HepG2 (cell line): ENCODE measurements at regions not wholly inside any gene's neighbourhood (a gene's known extent, or its start where the extent isn't known, plus 50 kb on each side); places are given as distances from the start of the nearest gene placed in this dataset.

ENCODE experiments used
- ATF7-NPFF ChIP-seq: sonication (generic); formaldehyde crosslinking; IDR thresholded peaks from 2 replicates; pipeline ENCODE4 v1.8.1; 2023; ENCODE audit warnings: mild to moderate bottlenecking, low read depth, missing genetic modification reagents, moderate library complexity
- BORCS8-MEF2B ChIP-seq: sonication (generic); formaldehyde crosslinking; IDR thresholded peaks from 2 replicates; pipeline ENCODE4 v1.8.0; 2022; ENCODE audit warnings: mild to moderate bottlenecking, missing genetic modification reagents
- CBX1 ChIP-seq: IDR thresholded peaks from one replicate; pipeline ENCODE4 v1.6.1; 2016; ENCODE audit warnings: antibody characterized with exemption, low read depth
- EHMT2 ChIP-seq: fragments of 200-600 bp; sonication (generic); IDR thresholded peaks from 2 replicates; pipeline ENCODE4 v1.7.0; 2017; ENCODE audit warnings: antibody characterized with exemption, low read depth, low read length, borderline replicate concordance
- FOXA3 ChIP-seq: IDR thresholded peaks from 2 replicates; pipeline ENCODE4 v1.6.1; 2016; ENCODE audit warnings: missing genetic modification reagents, missing compliant biosample characterization
- HDAC2 ChIP-seq: sonication (generic); formaldehyde crosslinking; IDR thresholded peaks from 2 replicates; pipeline ENCODE4 v1.4.0; 2020; ENCODE audit warnings: missing genetic modification reagents
- HMG20B ChIP-seq: conservative IDR thresholded peaks from 2 replicates; pipeline ENCODE4 v1.6.1; 2016; ENCODE audit warnings: missing genetic modification reagents, missing compliant biosample characterization
- ISL2 ChIP-seq: sonication (generic); formaldehyde crosslinking; IDR thresholded peaks from 2 replicates; pipeline ENCODE4 v1.5.0; 2020; ENCODE audit warnings: missing genetic modification reagents
- JDP2 ChIP-seq: sonication (generic); formaldehyde crosslinking; IDR thresholded peaks from 2 replicates; pipeline ENCODE4 v1.8.1; 2022; ENCODE audit warnings: missing genetic modification reagents, borderline replicate concordance
- KLF16 ChIP-seq, 2 experiments: sonication (generic) in 1 of 2; formaldehyde crosslinking in 1 of 2; IDR thresholded peaks; 2 replicates each; pipeline versions ENCODE4 v1.6.1 to v1.8.0; 2016 to 2023; ENCODE audit warnings: missing genetic modification reagents in 2 of 2, missing compliant biosample characterization in 1 of 2
- NFKBIZ ChIP-seq: IDR thresholded peaks from 2 replicates; pipeline ENCODE4 v1.6.1; 2018; ENCODE audit warnings: missing genetic modification reagents, missing compliant biosample characterization
- RARA ChIP-seq: IDR thresholded peaks from 2 replicates; pipeline ENCODE4 v1.6.1; 2016; ENCODE audit warnings: missing genetic modification reagents, missing compliant biosample characterization
- RARG ChIP-seq: sonication (generic); formaldehyde crosslinking; IDR thresholded peaks from 2 replicates; pipeline ENCODE4 v1.4.0; 2020; ENCODE audit warnings: low read depth, mild to moderate bottlenecking, missing genetic modification reagents
- RCOR2 ChIP-seq: IDR thresholded peaks from 2 replicates; pipeline ENCODE4 v1.6.1; 2016; ENCODE audit warnings: missing biosample characterization, missing genetic modification reagents
- REXO4 ChIP-seq: sonication (generic); formaldehyde crosslinking; IDR thresholded peaks from 2 replicates; pipeline ENCODE4 v1.8.0; 2022; ENCODE audit warnings: missing genetic modification reagents, mild to moderate bottlenecking, borderline replicate concordance
- RFX1 ChIP-seq: fragments of 450-650 bp; IDR thresholded peaks from 2 replicates; pipeline ENCODE4 v1.6.1; 2017
- RXRA ChIP-seq: sonication (generic); formaldehyde crosslinking; IDR thresholded peaks from 2 replicates; pipeline ENCODE4 v1.5.1; 2020; ENCODE audit warnings: missing genetic modification reagents
- SOX13 ChIP-seq, 3 experiments: fragments of 450-650 bp in 1 of 3; sonication (generic) in 1 of 3; formaldehyde crosslinking in 1 of 3; IDR thresholded peaks in 2 of 3; conservative IDR thresholded peaks in 1 of 3; 2 replicates each; pipeline versions ENCODE4 v1.5.0 to v1.6.1; 2016 to 2020; ENCODE audit warnings: antibody characterized with exemption in 1 of 3, mild to moderate bottlenecking in 1 of 3, missing compliant biosample characterization in 1 of 3, missing genetic modification reagents in 1 of 3, moderate library complexity in 1 of 3
- ZNF160 ChIP-seq: sonication (generic); formaldehyde crosslinking; IDR thresholded peaks from 2 replicates; pipeline ENCODE4 v1.8.0; 2022; ENCODE audit warnings: mild to moderate bottlenecking, inconsistent platforms, missing genetic modification reagents
- ZNF564 ChIP-seq: sonication (generic); formaldehyde crosslinking; IDR thresholded peaks from 2 replicates; pipeline ENCODE4 v1.8.1; 2023; ENCODE audit warnings: mild to moderate bottlenecking, missing genetic modification reagents
- ZNF629 ChIP-seq: sonication (generic); formaldehyde crosslinking; conservative IDR thresholded peaks from 2 replicates; pipeline ENCODE4 v1.5.0; 2020; ENCODE audit warnings: missing genetic modification reagents
- TF ChIP-seq, protein P1 (sequence below): IDR thresholded peaks from 2 replicates; pipeline ENCODE4 v1.6.1; 2016; ENCODE audit warnings: missing compliant biosample characterization, missing genetic modification reagents, borderline replicate concordance
- TF ChIP-seq, protein P2 (sequence below): IDR thresholded peaks from 2 replicates; pipeline ENCODE4 v1.6.1; 2018; ENCODE audit warnings: missing genetic modification reagents
- TF ChIP-seq, protein P3 (sequence below): sonication (generic); formaldehyde crosslinking; IDR thresholded peaks from 2 replicates; pipeline ENCODE4 v1.4.0; 2020; ENCODE audit warnings: missing genetic modification reagents
- TF ChIP-seq, protein P4 (sequence below): sonication (generic); formaldehyde crosslinking; IDR thresholded peaks from 2 replicates; pipeline ENCODE4 v1.5.0; 2020; ENCODE audit warnings: missing genetic modification reagents, mild to moderate bottlenecking, borderline replicate concordance
- TF ChIP-seq, protein P5 (sequence below): sonication (generic); formaldehyde crosslinking; IDR thresholded peaks from 2 replicates; pipeline ENCODE4 v1.4.0; 2020; ENCODE audit warnings: mild to moderate bottlenecking, missing genetic modification reagents

DNA sequence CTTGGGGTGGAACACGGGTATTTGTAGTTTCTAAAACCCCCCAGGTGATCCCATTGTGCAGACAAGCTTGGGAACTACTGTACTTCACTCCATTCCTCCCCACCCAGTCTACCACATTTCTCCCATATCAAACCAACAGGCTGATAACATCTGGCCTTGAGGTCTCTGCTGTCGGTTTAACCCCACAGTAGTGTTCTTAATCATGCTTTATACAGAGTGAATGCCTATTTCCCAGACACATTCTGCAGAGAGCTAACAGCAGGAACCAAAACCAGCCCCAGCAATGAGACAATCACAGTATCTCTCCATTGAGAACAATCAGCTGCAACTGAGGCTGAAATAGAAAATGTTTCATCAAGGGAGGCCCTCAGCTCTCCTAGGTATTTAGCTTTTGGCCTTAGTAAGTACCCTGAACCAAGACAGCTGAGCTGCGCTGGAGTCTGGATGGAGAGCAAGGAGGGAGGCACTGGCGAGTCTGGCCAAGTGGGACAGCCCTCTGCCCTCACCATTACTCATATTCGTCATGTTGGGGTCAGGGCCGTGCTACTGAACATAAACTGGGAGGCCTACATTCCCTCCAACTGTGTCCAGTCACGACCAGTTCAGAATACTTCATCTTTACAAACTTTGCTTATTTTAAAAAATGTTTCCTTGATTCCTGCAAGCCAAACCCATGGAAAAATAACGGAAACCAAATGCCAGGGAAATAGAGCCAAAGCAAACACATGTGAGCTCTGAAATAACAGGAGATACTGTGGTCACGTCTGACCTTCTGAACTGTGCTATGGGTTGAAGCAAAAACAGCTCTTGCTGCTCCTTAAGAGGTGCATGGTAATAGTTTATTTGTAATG, 81.0 kb downstream of the CCDC34 start (continued):
- TF ChIP-seq, protein P1, sequence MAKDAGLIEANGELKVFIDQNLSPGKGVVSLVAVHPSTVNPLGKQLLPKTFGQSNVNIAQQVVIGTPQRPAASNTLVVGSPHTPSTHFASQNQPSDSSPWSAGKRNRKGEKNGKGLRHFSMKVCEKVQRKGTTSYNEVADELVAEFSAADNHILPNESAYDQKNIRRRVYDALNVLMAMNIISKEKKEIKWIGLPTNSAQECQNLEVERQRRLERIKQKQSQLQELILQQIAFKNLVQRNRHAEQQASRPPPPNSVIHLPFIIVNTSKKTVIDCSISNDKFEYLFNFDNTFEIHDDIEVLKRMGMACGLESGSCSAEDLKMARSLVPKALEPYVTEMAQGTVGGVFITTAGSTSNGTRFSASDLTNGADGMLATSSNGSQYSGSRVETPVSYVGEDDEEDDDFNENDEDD (CRISPR knock-in tag) = no peak
- no peak; the same call in 1 of the 2 replicates for TF ChIP-seq EHMT2
- TF ChIP-seq, protein P2, sequence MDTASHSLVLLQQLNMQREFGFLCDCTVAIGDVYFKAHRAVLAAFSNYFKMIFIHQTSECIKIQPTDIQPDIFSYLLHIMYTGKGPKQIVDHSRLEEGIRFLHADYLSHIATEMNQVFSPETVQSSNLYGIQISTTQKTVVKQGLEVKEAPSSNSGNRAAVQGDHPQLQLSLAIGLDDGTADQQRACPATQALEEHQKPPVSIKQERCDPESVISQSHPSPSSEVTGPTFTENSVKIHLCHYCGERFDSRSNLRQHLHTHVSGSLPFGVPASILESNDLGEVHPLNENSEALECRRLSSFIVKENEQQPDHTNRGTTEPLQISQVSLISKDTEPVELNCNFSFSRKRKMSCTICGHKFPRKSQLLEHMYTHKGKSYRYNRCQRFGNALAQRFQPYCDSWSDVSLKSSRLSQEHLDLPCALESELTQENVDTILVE (CRISPR knock-in tag) = peak; percentile 23; the same call in 1 of the 2 replicates
- no peak for TF ChIP-seq RCOR2 (CRISPR knock-in tag)
- TF ChIP-seq HMG20B (CRISPR knock-in tag) = peak; percentile 69; the same call in 1 of the 2 replicates
- TF ChIP-seq ZNF629 (CRISPR knock-in tag) = peak; percentile 76
- no peak for TF ChIP-seq ZNF564 (CRISPR knock-in tag)
- TF ChIP-seq ISL2 (CRISPR knock-in tag) = no peak
- TF ChIP-seq RFX1 = no peak
- no peak for TF ChIP-seq REXO4 (CRISPR knock-in tag)
- TF ChIP-seq, protein P3, sequence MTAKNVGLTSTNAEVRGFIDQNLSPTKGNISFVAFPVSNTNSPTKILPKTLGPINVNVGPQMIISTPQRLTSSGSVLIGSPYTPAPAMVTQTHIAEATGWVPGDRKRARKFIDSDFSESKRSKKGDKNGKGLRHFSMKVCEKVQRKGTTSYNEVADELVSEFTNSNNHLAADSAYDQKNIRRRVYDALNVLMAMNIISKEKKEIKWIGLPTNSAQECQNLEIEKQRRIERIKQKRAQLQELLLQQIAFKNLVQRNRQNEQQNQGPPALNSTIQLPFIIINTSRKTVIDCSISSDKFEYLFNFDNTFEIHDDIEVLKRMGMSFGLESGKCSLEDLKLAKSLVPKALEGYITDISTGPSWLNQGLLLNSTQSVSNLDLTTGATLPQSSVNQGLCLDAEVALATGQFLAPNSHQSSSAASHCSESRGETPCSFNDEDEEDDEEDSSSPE (CRISPR knock-in tag) = no peak
- TF ChIP-seq SOX13 (IDR thresholded peaks at IDR 0.05) = no peak
- TF ChIP-seq SOX13 (CRISPR knock-in tag; conservative IDR thresholded peaks at IDR 0.05 in 1 of 2, IDR thresholded peaks at IDR 0.05 in 1 of 2) = 0 out of 4 replicates have a peak, but pooled peaks of 1 of the 2 experiments have one; percentile 24
- TF ChIP-seq, protein P4, sequence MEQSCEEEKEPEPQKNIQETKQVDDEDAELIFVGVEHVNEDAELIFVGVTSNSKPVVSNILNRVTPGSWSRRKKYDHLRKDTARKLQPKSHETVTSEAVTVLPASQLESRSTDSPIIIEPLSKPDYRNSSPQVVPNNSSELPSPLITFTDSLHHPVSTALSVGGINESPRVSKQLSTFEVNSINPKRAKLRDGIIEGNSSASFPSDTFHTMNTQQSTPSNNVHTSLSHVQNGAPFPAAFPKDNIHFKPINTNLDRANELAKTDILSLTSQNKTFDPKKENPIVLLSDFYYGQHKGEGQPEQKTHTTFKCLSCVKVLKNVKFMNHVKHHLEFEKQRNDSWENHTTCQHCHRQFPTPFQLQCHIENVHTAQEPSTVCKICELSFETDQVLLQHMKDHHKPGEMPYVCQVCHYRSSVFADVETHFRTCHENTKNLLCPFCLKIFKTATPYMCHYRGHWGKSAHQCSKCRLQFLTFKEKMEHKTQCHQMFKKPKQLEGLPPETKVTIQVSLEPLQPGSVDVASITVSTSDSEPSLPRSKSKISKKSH (CRISPR knock-in tag) = no peak
- no peak for TF ChIP-seq CBX1
- TF ChIP-seq, protein P5, sequence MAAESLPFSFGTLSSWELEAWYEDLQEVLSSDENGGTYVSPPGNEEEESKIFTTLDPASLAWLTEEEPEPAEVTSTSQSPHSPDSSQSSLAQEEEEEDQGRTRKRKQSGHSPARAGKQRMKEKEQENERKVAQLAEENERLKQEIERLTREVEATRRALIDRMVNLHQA (CRISPR knock-in tag) = no peak
- TF ChIP-seq ZNF160 (CRISPR knock-in tag) = no peak
- no peak for TF ChIP-seq KLF16 (CRISPR knock-in tag; IDR thresholded peaks at IDR 0.05)
- TF ChIP-seq FOXA3 (CRISPR knock-in tag) = peak; percentile 14; the same call in 1 of the 2 replicates
- TF ChIP-seq JDP2 (CRISPR knock-in tag) = no peak
- no peak for TF ChIP-seq ATF7-NPFF (CRISPR knock-in tag)
- TF ChIP-seq RARG (CRISPR knock-in tag) = no peak
- TF ChIP-seq NFKBIZ (CRISPR knock-in tag) = no peak
- peak; percentile 33; the same call in 1 of the 2 replicates for TF ChIP-seq RXRA (CRISPR knock-in tag)
- TF ChIP-seq HDAC2 (CRISPR knock-in tag) = no peak
- no peak for TF ChIP-seq BORCS8-MEF2B (CRISPR knock-in tag)
- peak; percentile 85 for TF ChIP-seq RARA (CRISPR knock-in tag)
